NCI-H2171 (cell line): ENCODE measurements at regions not wholly inside any gene's neighbourhood (a gene's known extent, or its start where the extent isn't known, plus 50 kb on each side); places are given as distances from the start of the nearest gene placed in this dataset.
"Not testable (repeated sequence)": the region's sequence is repeated elsewhere in the genome, so short reads cannot be mapped to it uniquely, and the experiment has no call there.

Experiments
- DNase-seq: peaks from one replicate; lab custom pipeline; 2025; lab: John Stamatoyannopoulos, UW

- DNase-seq: no peak
Observed at GRCh38 chr3:28149960-28150359, 91.5 kb upstream of the CMC1 start.

- no peak for DNase-seq
Observed at GRCh38 chr3:28150465-28151206, 90.8 kb upstream of the CMC1 start.

GRCh38 chr3:28151207-28151550 is 90.2 kb upstream of the CMC1 start:
- no peak for DNase-seq

GRCh38 chr3:28151608-28152228 is 89.7 kb upstream of the CMC1 start:
- no peak for DNase-seq

- no peak for DNase-seq
Observed at GRCh38 chr3:28155631-28156030, 85.8 kb upstream of the CMC1 start.

- DNase-seq: not testable (repeated sequence)
Observed at GRCh38 chr3:28156599-28156998, 84.8 kb upstream of the CMC1 start.

GRCh38 chr3:28171962-28172361 is 69.5 kb upstream of the CMC1 start:
- DNase-seq: no peak

GRCh38 chr3:28172748-28173147 is 68.7 kb upstream of the CMC1 start:
- DNase-seq: no peak

- DNase-seq: no peak
Observed at GRCh38 chr3:28173836-28174235, 67.6 kb upstream of the CMC1 start.

GRCh38 chr3:28186748-28187147 is 54.7 kb upstream of the CMC1 start:
- no peak for DNase-seq

GRCh38 chr3:28188686-28189085 is 52.7 kb upstream of the CMC1 start:
- no peak for DNase-seq

GRCh38 chr3:28191363-28191762 is 50.1 kb upstream of the CMC1 start:
- DNase-seq: no peak
